HEK293 (cell line): ENCODE measurements at regions not wholly inside any gene's neighbourhood (a gene's known extent, or its start where the extent isn't known, plus 50 kb on each side); places are given as distances from the start of the nearest gene placed in this dataset.
A peak's percentile ranks its signal among the peaks of the same experiment; 100 is the strongest.

Experiments used
- CTCF ChIA-PET: fragments of 350-600 bp; formaldehyde crosslinking; extraction: SDS; loops from one replicate; lab custom pipeline; 2021; ENCODE audit warnings: antibody characterized with exemption; lab: Yijun Ruan, JAX
- POLR2A ChIA-PET: fragments of 300-600 bp; formaldehyde crosslinking; extraction: SDS; loops from one replicate; lab custom pipeline; 2020; ENCODE audit warnings: antibody characterized with exemption, inconsistent platforms; lab: Yijun Ruan, JAX
- H3K27ac ChIP-seq: fragments of 200-500 bp; sonication (Bioruptor generic); 2 replicates; pipeline ENCODE4 v1.5.1; 2014; ENCODE audit warnings: low read depth, low read length, control low read depth, inconsistent platforms; ENCODE audit errors: extremely low read depth
- H3K36me3 ChIP-seq, 2 experiments: fragments of 200-500 bp in 1 of 2; sonication (Bioruptor generic) in 1 of 2; 1 replicate in 1 of 2; 2 replicates in 1 of 2; pipeline ENCODE4 v1.5.1; 2014 to 2017; ENCODE audit warnings: inconsistent platforms in 2 of 2, low read length in 2 of 2; ENCODE audit not compliant: control insufficient read depth in 2 of 2, insufficient read depth in 1 of 2
- H3K4me1 ChIP-seq: fragments of 200-500 bp; sonication (Bioruptor generic); 2 replicates; pipeline ENCODE4 v1.5.1; 2014; ENCODE audit warnings: mild to moderate bottlenecking, low read length, inconsistent platforms; ENCODE audit not compliant: control insufficient read depth, insufficient read depth
- H3K4me3 ChIP-seq: 2 replicates; pipeline ENCODE4 v1.5.1; 2011; ENCODE audit warnings: low read depth, mild to moderate bottlenecking, control low read depth, low read length, moderate library complexity
- H3K9me3 ChIP-seq: fragments of 200-500 bp; sonication (Bioruptor generic); 2 replicates; pipeline ENCODE4 v1.5.1; 2014; ENCODE audit warnings: low read depth, low read length, inconsistent platforms; ENCODE audit not compliant: control insufficient read depth, insufficient read depth
- BCL11A ChIP-seq: fragments of 450-650 bp; formaldehyde crosslinking; IDR thresholded peaks from 2 replicates; pipeline ENCODE4 v1.5.1; 2016; ENCODE audit warnings: low read depth, missing biosample characterization, missing genetic modification characterization
- FEZF1 ChIP-seq: fragments of 450-650 bp; formaldehyde crosslinking; IDR thresholded peaks from 2 replicates; pipeline ENCODE4 v1.5.1; 2016; ENCODE audit warnings: missing biosample characterization, missing genetic modification characterization
- GLIS1 ChIP-seq: fragments of 450-650 bp; formaldehyde crosslinking; IDR thresholded peaks from 2 replicates; pipeline ENCODE4 v1.5.1; 2016; ENCODE audit warnings: missing biosample characterization, missing genetic modification characterization
- KLF16 ChIP-seq: fragments of 450-650 bp; formaldehyde crosslinking; IDR thresholded peaks from 2 replicates; pipeline ENCODE4 v1.5.1; 2017; ENCODE audit warnings: missing biosample characterization, missing genetic modification characterization
- PRDM1 ChIP-seq: fragments of 450-650 bp; formaldehyde crosslinking; IDR thresholded peaks from 2 replicates; pipeline ENCODE4; 2016; ENCODE audit warnings: missing biosample characterization, missing genetic modification characterization
- PRDM4 ChIP-seq: fragments of 450-650 bp; formaldehyde crosslinking; IDR thresholded peaks from 2 replicates; pipeline ENCODE4 v1.5.1; 2017; ENCODE audit warnings: missing biosample characterization, missing genetic modification characterization
- ZIC2 ChIP-seq: fragments of 450-650 bp; formaldehyde crosslinking; IDR thresholded peaks from 2 replicates; pipeline ENCODE4 v1.5.1; 2016; ENCODE audit warnings: missing biosample characterization, missing genetic modification characterization
- ZNF114 ChIP-seq: fragments of 450-650 bp; formaldehyde crosslinking; IDR thresholded peaks from 2 replicates; pipeline ENCODE4 v1.5.0; 2017; ENCODE audit warnings: missing biosample characterization, missing genetic modification characterization
- ZNF132 ChIP-seq: fragments of 450-650 bp; formaldehyde crosslinking; IDR thresholded peaks from 2 replicates; pipeline ENCODE4 v1.5.1; 2017; ENCODE audit warnings: missing biosample characterization, missing genetic modification characterization, borderline replicate concordance
- ZNF138 ChIP-seq: fragments of 450-650 bp; formaldehyde crosslinking; IDR thresholded peaks from 2 replicates; pipeline ENCODE4 v1.5.1; 2016; ENCODE audit warnings: missing biosample characterization, missing genetic modification characterization, borderline replicate concordance
- ZNF146 ChIP-seq: fragments of 450-650 bp; formaldehyde crosslinking; IDR thresholded peaks from 2 replicates; pipeline ENCODE4 v1.5.1; 2016; ENCODE audit warnings: missing biosample characterization, missing genetic modification characterization
- ZNF169 ChIP-seq: fragments of 450-650 bp; formaldehyde crosslinking; IDR thresholded peaks from 2 replicates; pipeline ENCODE4 v1.5.1; 2016; ENCODE audit warnings: missing biosample characterization, missing genetic modification characterization
- ZNF184 ChIP-seq: fragments of 450-650 bp; IDR thresholded peaks from 2 replicates; pipeline ENCODE4 v1.5.1; 2018; ENCODE audit warnings: missing biosample characterization, mild to moderate bottlenecking, missing genetic modification characterization
- ZNF211 ChIP-seq: fragments of 450-650 bp; formaldehyde crosslinking; IDR thresholded peaks from 2 replicates; pipeline ENCODE4 v1.5.1; 2016; ENCODE audit warnings: low read depth, missing biosample characterization, missing genetic modification characterization
- ZNF239 ChIP-seq: fragments of 450-650 bp; formaldehyde crosslinking; IDR thresholded peaks from 2 replicates; pipeline ENCODE4 v1.5.1; 2016; ENCODE audit warnings: missing biosample characterization, missing genetic modification characterization
- ZNF311 ChIP-seq: fragments of 450-650 bp; formaldehyde crosslinking; IDR thresholded peaks from 2 replicates; pipeline ENCODE4 v1.5.1; 2017; ENCODE audit warnings: missing biosample characterization, missing genetic modification characterization, borderline replicate concordance
- ZNF398 ChIP-seq: fragments of 450-650 bp; formaldehyde crosslinking; IDR thresholded peaks from 2 replicates; pipeline ENCODE4 v1.5.1; 2017; ENCODE audit warnings: missing biosample characterization, missing genetic modification characterization
- ZNF513 ChIP-seq: fragments of 450-650 bp; IDR thresholded peaks from 2 replicates; pipeline ENCODE4 v1.5.1; 2018; ENCODE audit warnings: missing biosample characterization, missing genetic modification characterization
- ZNF645 ChIP-seq: fragments of 450-650 bp; formaldehyde crosslinking; IDR thresholded peaks from 2 replicates; pipeline ENCODE4; 2016; ENCODE audit warnings: missing biosample characterization, missing genetic modification characterization
- ZNF670 ChIP-seq: fragments of 450-650 bp; formaldehyde crosslinking; IDR thresholded peaks from 2 replicates; pipeline ENCODE4 v1.5.1; 2016; ENCODE audit warnings: missing biosample characterization, missing genetic modification characterization, low read depth
- ZNF777 ChIP-seq: fragments of 450-650 bp; formaldehyde crosslinking; IDR thresholded peaks from 2 replicates; pipeline ENCODE4 v1.5.1; 2017; ENCODE audit warnings: missing biosample characterization, missing genetic modification characterization, borderline replicate concordance
- TF ChIP-seq, protein P1 (sequence below): fragments of 450-650 bp; formaldehyde crosslinking; IDR thresholded peaks from 2 replicates; pipeline ENCODE4 v1.5.1; 2017; ENCODE audit warnings: missing biosample characterization, missing genetic modification characterization

GRCh38 chr10:61845950-61846268 is 55.6 kb upstream of the ARID5B start (continued):
- TF ChIP-seq ZNF398 (tag by site-specific recombination): no peak
- no peak for TF ChIP-seq ZNF114 (tag by site-specific recombination)
- peak; percentile 92 for TF ChIP-seq GLIS1 (tag by site-specific recombination)
- TF ChIP-seq ZIC2 (tag by site-specific recombination): peak; percentile 27; the same call in 1 of the 2 replicates

DNA sequence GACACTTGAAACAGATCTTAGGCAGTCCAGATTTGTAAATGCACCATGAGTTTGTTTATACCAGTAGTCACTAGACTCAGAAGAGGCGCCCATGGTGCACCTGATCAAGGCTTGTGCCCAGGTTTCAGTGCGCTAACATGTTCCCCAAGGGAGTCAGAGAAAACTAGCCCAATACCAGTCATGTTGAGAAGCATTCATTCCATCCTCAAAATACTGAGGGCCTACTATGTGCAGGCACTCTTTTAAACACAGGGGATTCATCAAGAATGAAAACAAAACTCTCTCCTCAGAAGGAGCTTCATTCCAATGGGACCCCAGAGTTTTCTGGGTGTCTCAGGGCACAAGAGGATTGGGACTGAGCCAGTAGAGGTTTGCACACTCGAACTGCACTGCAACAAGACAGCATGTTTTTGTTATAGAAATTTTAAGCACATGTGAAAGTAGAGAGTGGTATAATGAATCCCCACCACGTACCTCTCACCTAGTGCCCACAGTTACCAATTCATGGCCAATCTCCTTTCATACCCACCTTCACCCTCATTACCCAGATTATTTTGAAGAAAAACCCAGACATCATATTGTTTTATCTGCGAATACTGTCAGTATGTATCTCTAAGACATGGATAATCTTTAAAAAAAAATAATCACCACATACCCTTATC is 55.0 kb upstream of the ARID5B start:
- Histone ChIP-seq H3K9me3 (no peaks in the 10 kb centered on the region), H3K27ac (no peak overlapping the region), H3K36me3 (no peaks in the 10 kb centered on the region), H3K4me3 (no peak overlapping the region), H3K4me1 (no peaks in the 10 kb centered on the region)
- TF ChIP-seq ZNF777 (tag by site-specific recombination): no peak
- no peak for TF ChIP-seq ZNF169 (tag by site-specific recombination)
- no peak for TF ChIP-seq ZNF132
- TF ChIP-seq ZNF645 (tag by site-specific recombination): no peak
- no peak for TF ChIP-seq ZNF311 (tag by site-specific recombination)
- TF ChIP-seq ZNF670: no peak
- TF ChIP-seq KLF16: no peak
- TF ChIP-seq PRDM1 (tag by site-specific recombination): no peak
- no peak for TF ChIP-seq FEZF1 (tag by site-specific recombination)
- TF ChIP-seq, protein P1, sequence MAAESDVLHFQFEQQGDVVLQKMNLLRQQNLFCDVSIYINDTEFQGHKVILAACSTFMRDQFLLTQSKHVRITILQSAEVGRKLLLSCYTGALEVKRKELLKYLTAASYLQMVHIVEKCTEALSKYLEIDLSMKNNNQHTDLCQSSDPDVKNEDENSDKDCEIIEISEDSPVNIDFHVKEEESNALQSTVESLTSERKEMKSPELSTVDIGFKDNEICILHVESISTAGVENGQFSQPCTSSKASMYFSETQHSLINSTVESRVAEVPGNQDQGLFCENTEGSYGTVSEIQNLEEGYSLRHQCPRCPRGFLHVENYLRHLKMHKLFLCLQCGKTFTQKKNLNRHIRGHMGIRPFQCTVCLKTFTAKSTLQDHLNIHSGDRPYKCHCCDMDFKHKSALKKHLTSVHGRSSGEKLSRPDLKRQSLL (tag by site-specific recombination): no peak
- no peak for TF ChIP-seq ZNF184 (tag by site-specific recombination)
- no peak for TF ChIP-seq ZNF513 (tag by site-specific recombination)
- no peak for TF ChIP-seq ZNF239 (tag by site-specific recombination)
- TF ChIP-seq ZNF138 (tag by site-specific recombination): no peak
- TF ChIP-seq BCL11A (tag by site-specific recombination): no peak
- TF ChIP-seq PRDM4 (tag by site-specific recombination): no peak
- TF ChIP-seq ZNF146 (tag by site-specific recombination): no peak
- no peak for TF ChIP-seq ZNF211 (tag by site-specific recombination)
- CTCF ChIA-PET: no interaction called here
- POLR2A ChIA-PET: interaction anchor here (0.5 kb wide), 1 partner anchor 9 kb away, joined by 4 read pairs; no protein-coding TSS in a partner anchor
